ENCODE measurements at regions not wholly inside any gene's neighbourhood (a gene's known extent, or its start where the extent isn't known, plus 50 kb on each side); places are given as distances from the start of the nearest gene placed in this dataset.

DNA sequence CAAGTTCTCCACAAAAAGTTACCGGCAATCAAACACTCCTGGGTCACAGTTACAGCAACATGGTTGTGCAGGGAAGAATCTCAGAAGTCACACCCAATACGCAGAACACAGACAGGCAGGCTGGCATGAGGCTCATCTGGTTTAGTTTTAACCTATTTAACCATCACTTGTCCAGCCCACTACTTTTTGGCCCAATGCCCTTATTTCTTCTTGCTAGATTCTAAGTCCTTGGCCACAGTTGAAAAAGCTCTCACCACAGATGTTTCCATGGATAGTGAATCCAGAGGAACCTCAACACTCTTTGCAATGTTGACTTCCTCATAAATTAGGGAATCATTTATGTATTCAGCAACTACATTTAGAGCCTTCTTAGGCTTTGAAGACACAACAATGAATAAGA, 50.7 kb upstream of the FNDC3A start:
- TF ChIP-seq, protein P1, sequence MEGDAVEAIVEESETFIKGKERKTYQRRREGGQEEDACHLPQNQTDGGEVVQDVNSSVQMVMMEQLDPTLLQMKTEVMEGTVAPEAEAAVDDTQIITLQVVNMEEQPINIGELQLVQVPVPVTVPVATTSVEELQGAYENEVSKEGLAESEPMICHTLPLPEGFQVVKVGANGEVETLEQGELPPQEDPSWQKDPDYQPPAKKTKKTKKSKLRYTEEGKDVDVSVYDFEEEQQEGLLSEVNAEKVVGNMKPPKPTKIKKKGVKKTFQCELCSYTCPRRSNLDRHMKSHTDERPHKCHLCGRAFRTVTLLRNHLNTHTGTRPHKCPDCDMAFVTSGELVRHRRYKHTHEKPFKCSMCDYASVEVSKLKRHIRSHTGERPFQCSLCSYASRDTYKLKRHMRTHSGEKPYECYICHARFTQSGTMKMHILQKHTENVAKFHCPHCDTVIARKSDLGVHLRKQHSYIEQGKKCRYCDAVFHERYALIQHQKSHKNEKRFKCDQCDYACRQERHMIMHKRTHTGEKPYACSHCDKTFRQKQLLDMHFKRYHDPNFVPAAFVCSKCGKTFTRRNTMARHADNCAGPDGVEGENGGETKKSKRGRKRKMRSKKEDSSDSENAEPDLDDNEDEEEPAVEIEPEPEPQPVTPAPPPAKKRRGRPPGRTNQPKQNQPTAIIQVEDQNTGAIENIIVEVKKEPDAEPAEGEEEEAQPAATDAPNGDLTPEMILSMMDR (IDR thresholded peaks at IDR 0.05) = no peak
- TF ChIP-seq ZFX (IDR thresholded peaks at IDR 0.05; ENCODE audit: borderline replicate concordance) = no peak

Measured in 22Rv1 (cell line).